HG03108 (cell line): ENCODE measurements at regions not wholly inside any gene's neighbourhood (a gene's known extent, or its start where the extent isn't known, plus 50 kb on each side); places are given as distances from the start of the nearest gene placed in this dataset.

Experiments
- ATAC-seq: cut with Tn5 transposase; IDR thresholded peaks from one replicate; pipeline ENCODE4 v1.9.1; 2021; ENCODE audit warnings: moderate library complexity; ENCODE audit not compliant: unreplicated experiment

DNA sequence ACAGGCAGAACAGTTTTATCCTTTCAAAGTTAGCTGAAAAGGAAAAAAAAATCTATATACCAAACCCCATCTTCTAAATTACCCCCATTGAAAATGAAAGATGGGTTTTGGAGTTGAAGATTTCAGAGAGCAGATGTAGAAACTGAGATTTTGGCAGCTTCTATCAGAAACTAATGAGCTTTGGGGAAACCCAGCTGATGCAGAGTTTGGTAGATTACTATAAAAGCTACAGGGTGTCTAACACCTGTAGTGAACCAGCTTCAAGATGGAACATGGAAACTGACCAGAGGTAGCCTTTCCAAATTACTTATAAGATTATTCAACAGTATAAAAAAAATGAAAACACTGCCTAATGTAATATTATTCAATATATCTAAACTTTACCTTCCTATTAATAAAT is 583.1 kb downstream of the XIRP2 start:
- no peak for ATAC-seq

DNA sequence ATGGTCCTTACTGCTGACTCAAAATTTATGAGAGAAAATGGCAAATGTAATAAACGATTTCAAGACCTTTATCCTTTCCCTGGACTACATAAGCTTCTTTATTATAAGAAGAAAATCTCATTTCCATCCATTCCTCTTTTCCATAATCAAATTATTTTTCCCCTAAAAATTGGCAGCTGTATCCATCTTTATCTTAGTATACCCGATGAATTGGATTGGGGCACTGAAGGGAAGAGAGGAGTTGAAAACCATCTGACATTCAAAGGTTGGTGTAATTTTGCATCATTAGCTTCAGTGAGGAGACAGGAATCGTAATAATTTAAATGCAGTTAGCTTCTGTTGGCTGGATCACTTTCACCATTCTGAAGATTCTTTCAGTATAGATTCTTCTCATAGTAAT is 574.1 kb downstream of the XIRP2 start:
- no peak for ATAC-seq

GRCh38 chr2:167454036-167454435 is 565.8 kb downstream of the XIRP2 start:
- no peak for ATAC-seq

GRCh38 chr2:167451496-167452289 is 563.4 kb downstream of the XIRP2 start:
- ATAC-seq: no peak

GRCh38 chr2:167450364-167450763 is 562.1 kb downstream of the XIRP2 start:
- no peak for ATAC-seq

- ATAC-seq: no peak
These were observed 552.1 kb downstream of the XIRP2 start for GRCh38 chr2:167440382-167440781.

DNA sequence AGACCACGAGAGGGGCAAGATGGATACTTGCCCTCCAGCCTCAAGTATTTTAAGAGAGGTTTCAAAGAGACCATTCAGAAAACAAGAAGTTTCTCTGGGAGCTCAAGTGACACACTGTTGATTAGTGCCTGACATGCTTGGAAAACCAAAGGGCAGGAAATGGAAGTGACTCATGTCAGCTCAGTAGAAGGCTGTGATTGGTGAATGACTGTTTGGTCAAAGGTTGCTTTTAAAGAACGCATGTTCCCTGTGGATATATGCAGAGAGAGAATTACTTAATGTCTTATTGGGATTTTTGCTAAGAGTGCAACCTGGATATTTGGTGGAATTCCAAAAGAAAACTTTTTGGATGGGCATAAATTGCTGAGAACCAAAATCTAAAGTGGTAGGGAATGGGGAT is 549.9 kb downstream of the XIRP2 start:
- ATAC-seq: no peak

- ATAC-seq: no peak
These were observed 543.7 kb downstream of the XIRP2 start for GRCh38 chr2:167431949-167432348.

DNA sequence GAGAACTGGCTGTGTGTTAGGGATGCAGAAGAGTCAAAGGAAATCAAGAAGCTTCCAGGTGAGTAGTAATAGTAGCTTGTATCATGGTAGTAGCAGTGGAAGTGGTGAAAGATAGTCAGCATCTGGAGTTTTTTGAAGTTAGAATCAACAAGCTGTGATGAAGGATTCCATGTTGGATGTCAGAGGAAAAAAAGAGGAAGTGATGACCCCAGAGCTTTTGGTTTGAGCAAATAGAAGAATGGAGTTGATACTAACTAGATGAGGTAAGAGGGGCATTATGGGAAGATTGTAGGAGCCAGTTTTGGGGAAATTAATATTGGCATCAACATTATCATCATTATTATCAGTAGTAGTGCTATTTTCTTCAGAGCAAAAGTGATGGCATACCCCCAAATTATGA is 542.2 kb downstream of the XIRP2 start:
- ATAC-seq: no peak

DNA sequence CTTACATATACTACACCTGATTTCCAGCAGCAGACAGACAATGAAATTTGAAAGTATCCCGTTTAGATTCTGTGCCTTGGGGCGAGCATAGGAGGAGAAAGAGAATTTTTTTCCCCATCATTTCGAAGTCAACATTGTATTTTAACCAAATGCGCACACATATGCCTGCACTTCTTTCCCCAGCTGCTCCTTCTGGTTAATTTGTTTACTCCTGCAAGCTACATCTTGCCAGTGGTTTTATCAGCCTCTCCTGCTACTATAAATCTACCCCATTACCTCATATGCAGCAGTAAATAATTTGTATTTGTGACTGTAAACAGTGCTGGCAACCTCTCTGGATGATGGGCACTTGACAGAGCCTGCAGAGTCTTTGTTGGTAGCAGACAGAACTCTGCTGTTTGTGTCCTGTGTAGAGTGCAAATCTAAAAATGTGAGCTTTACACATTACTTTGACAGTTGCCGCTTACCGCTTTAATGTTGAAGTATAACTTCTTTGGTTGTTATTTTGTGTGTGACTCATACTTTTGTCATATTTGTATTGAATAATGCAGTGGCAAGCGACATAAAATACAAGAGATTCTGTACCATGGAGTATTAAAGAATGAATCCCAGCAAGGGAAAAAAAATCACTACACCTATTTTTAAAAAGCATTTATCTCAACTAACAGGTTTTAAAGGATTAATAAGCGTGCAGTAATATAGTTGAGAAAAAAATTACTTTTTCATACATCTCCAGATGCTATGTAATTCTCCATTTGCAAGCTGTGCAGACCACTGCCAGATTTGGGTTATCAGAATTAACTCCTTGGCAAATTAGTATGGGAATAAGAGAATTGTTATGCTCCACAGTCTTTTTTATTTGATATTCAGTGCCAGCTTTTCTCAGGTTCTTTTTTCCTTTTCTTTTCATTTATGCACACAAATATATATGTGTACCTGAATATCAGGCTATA is 536.8 kb downstream of the XIRP2 start:
- no peak for ATAC-seq

DNA sequence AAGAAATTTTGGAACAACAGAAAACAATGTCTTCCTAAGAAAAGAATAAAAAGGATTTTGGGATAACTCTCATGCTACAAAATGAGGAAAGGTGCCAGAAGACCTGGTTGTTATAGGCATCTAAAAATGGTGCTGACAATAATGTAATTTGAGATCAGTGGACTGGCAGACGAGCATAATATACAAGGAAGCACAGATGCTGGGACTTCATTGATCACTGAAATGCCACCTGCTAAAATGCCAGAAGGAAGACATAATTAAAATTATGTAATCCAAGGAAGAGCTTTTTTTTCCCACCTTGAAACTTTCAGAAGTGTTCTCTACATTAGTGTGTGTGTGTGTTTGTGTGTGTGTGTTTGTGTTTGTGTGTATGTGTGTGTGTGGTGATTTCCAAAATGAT is 535.9 kb downstream of the XIRP2 start:
- no peak for ATAC-seq

- ATAC-seq: no peak
These were observed 535.5 kb downstream of the XIRP2 start for GRCh38 chr2:167423731-167424130.

- ATAC-seq: no peak
These were observed 531.9 kb downstream of the XIRP2 start for GRCh38 chr2:167420211-167420610.

DNA sequence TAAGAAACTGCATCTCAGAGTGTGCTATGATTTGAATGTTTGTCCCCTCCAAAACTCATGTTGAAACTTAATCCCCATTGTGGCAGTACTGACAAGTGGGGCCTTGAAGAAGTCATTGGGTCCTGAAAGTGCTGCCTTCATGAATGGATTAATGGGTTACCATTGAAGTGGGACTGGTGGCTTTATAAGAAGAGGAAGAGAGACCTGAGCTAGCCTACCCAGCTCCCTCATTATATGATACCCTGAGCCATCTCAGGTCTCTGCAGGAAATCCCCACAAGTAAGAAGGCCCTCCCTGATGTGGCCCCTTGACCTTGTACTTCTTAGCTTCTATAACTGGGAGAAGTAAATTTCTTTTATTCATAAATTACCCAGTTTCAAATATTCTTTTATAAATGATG is 526.8 kb downstream of the XIRP2 start:
- ATAC-seq: no peak

- ATAC-seq: no peak
These were observed 523.1 kb downstream of the XIRP2 start for GRCh38 chr2:167411367-167411766.

DNA sequence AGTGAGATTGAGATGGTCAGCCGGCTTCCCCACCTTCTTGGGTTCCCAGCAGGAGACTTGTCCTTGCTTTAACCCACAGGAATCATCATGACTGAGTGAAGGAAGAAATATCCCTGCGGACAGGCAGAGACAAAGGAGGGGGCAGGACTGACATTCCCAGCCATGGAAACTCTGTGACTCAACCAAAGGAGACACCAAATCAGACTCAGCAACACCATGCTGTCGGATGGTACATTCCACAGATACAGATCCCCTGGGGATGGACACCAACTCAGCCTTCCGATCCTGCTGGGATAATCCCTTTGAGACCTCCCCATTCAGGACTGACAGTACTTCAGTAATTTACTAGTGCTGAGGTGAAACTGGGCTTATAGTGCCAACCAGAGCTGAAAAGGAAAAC is 518.3 kb downstream of the XIRP2 start:
- no peak for ATAC-seq

DNA sequence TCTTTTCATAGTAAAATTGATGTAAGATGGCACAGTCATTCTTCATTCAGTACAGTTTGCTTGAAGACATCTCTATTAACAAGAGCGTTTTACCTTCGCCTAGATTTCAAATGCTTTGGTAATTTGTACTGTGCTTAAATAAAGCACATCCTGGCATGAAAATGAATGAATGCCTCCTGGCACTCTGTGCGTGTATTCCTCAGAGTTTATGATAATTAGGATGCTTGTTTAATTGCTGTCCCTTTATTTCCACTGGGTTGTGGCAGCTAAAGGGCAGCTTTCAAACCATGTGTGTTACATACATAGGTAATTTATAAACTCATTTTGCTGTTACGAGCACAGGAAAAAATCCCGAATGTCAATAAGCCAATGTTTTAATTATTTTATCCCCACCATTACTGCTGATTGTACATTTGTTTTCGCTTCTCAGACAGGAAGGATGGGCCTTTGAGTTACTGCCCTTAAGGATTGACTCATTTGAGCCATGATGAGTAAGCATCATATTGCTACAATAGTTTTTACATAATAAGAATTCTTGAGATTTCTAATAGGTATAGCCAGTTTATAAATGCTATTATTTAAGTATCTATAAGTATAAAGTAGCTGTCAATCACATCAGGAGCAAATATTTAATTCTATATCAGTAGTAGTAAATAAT is 516.5 kb downstream of the XIRP2 start:
- ATAC-seq: no peak

- no peak for ATAC-seq
These were observed 513.0 kb downstream of the XIRP2 start for GRCh38 chr2:167401309-167401708.

DNA sequence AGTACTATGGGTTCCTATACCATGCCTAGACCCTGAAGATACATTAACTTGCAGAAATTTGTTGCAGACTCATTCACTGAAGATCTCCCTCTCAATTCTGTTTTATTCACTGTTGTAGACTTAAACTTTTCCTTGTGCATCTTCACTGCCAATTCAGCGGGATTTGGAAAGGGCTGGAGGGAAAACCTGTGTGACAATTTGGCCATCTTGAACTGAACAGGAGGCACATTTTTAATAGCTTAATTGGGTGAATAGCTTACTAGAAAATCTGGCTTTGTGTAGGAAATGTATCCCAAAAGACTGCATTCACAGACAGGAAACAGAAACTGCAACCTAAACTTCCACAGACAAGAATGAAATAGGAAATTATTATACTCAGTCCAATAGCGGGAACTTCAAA is 512.3 kb downstream of the XIRP2 start:
- ATAC-seq: no peak

- no peak for ATAC-seq
These were observed 510.6 kb downstream of the XIRP2 start for GRCh38 chr2:167398873-167399272.

DNA sequence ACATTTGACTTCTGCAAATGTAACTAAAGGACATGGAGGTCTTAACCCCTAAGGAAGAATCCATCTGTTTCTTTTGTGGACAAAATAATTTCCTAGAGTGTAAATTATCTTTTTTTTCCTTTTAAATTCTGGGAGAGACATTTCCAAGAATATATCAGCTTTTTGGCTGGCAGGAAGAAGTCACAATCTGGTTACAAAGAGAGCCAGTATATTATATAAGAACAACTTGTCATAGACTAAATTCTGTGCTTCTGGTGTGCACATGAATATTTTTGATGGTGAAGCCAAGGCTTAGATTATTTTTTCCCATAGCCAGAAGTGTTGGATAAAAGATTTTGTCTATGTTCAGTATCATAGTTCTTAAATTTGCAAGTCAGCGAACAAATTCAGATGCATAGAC is 500.6 kb downstream of the XIRP2 start:
- no peak for ATAC-seq

DNA sequence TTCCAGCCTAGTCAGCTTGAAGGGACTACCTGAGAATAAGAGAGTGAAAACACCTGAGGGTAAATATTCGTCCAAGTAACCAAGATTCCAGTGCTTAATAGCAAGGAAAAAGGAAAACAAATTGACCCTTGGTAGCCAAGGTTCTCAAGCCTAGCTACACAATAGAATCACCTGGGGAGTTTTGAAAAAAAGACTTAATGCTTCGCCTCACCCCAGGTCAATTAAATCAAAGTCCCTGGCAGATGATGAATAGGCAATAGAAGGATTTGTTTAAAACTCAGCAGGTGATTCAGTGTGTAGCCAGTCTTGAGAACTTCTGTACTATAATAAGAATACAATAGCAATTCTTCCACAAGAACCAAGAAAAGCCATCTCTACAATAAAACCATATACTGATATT is 500.2 kb downstream of the XIRP2 start:
- ATAC-seq: no peak
